Duodenal mucosa (tissue), 2 donors: ENCODE measurements at regions not wholly inside any gene's neighbourhood (a gene's known extent, or its start where the extent isn't known, plus 50 kb on each side); places are given as distances from the start of the nearest gene placed in this dataset.
"Not testable (repeated sequence)": the region's sequence is repeated elsewhere in the genome, so short reads cannot be mapped to it uniquely, and the experiment has no call there.

Experiments
- H3K27ac ChIP-seq: one replicate; pipeline ENCODE4 v1.7.0; 2013; ENCODE audit warnings: low read depth, low read length
- H3K27me3 ChIP-seq, 2 donors: one replicate each; pipeline ENCODE4 v1.7.0; 2013; ENCODE audit warnings: low read length in 2 of 2, control low read depth in 1 of 2; ENCODE audit not compliant: insufficient read depth in 2 of 2, control insufficient read depth in 1 of 2
- H3K36me3 ChIP-seq, 2 donors: one replicate each; pipeline ENCODE4 v1.7.0; 2013; ENCODE audit warnings: low read length in 2 of 2, control low read depth in 1 of 2; ENCODE audit not compliant: insufficient read depth in 2 of 2, control insufficient read depth in 1 of 2
- H3K4me1 ChIP-seq, 2 donors: one replicate each; pipeline ENCODE4 v1.7.0; 2013; ENCODE audit warnings: low read length in 2 of 2, control low read depth in 1 of 2; ENCODE audit not compliant: insufficient read depth in 2 of 2, control insufficient read depth in 1 of 2
- H3K4me3 ChIP-seq, 2 donors: one replicate each; pipeline ENCODE4 v1.7.0; 2013; ENCODE audit warnings: low read length in 2 of 2, low read depth in 1 of 2
- H3K9ac ChIP-seq, 2 donors: one replicate each; pipeline ENCODE4 v1.7.0; 2013; ENCODE audit warnings: low read length in 2 of 2, low read depth in 1 of 2
- H3K9me3 ChIP-seq, 2 donors: one replicate each; pipeline ENCODE4 v1.7.0; 2013; ENCODE audit warnings: low read length in 2 of 2, control low read depth in 1 of 2; ENCODE audit not compliant: control insufficient read depth in 1 of 2

DNA sequence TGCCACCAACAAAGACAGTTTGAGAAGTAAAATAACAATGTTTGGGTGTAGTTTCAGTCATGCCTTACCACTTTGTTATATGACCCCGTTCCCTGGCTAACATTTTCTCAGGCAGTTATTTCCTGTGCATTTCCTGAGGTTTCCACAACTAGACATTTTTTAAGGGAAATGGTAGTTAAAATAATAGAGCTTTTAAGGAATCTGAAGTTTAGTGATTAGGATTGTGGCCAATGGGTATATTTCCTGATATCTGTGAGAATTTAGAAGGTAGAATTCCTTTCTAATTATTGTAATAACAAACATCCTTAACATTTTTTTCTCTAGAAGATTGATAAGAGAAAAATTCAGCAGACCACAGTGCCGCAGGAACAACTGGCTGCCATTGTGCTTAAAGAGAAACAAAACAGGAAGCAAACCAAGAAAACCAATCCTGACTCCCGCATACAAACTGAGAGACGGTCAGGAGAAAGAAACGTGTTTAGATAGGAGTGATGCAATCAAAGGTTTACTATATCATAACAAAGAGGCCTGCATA lies 193.6 kb downstream of the MBL2 start:
- Histone ChIP-seq H3K27me3 (no peaks in the 10 kb centered on the region), H3K4me1 (no peaks in the 10 kb centered on the region), H3K9me3 (no peaks in the 10 kb centered on the region), H3K36me3 (no peaks in the 10 kb centered on the region), H3K4me3 (no peak overlapping the region), H3K9ac (no peak overlapping the region), H3K27ac (no peak overlapping the region)

DNA sequence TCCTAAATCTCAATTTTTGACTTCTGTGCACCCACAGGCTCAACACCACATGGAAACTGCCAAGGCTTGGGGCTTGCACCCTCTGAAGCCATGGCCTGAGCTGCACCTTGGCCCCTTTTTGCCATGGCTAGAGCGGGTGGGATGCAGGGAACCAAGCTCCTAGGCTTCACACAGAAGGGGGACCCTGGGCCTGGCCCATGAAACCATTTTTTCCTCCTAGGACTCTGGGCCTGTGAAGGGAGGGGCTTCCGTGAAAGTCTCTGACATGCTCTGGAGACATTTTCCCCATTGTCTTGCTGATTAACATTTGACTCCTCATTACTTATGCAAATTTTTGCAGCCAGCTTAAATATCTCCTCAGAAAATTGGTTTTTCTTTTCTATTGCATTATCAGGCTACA lies 190.9 kb downstream of the MBL2 start:
- not testable (repeated sequence) for H3K27ac ChIP-seq, H3K4me1 ChIP-seq, H3K27me3 ChIP-seq, H3K9ac ChIP-seq, H3K36me3 ChIP-seq, H3K9me3 ChIP-seq, H3K4me3 ChIP-seq

DNA sequence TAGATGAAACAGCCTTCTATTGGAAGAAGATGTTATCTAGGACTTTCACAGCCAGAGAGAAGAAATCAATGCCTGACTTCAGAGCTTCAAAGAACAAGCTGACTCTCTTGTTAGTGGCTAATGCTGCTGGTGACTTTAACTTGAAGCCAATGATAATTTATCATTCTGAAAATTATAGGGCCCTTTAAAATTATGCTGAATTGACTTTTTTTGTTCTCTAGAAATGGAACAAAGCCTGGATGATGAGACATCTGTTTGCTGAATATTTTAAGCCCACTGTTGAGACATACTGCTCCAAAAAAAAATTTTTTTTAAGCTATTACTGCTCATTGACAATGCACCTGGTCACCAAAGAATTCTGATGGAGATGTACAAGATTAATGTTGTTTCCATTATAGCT lies 189.2 kb downstream of the MBL2 start:
- no peaks in the 10 kb centered on the region for H3K4me1 ChIP-seq
- no peak overlapping the region for H3K27ac ChIP-seq
- no peak overlapping the region for H3K9ac ChIP-seq
- peaks cover 4 to 8% of the 10 kb centered on the region in 2 donors for H3K9me3 ChIP-seq
- H3K36me3 ChIP-seq, result no peaks in the 10 kb centered on the region
- no peak overlapping the region for H3K4me3 ChIP-seq
- no peaks in the 10 kb centered on the region for H3K27me3 ChIP-seq

DNA sequence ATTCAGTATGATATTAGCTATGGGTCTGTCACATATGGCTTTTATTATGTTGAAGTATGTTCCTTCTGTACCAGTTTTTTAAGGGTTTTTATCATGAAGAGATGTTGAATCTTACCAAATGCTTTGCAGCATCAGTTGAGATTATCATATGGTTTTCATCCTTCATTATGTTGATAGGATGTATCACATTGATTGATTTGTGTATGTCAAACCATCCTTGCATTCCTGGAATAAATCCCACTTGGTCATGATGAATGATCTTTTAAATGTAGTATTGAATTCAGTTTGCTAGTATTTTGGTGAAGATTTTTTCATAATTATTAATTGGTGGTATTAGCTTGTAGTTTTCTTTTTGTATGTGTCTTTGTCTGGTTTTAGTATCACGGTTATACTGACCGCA lies 185.9 kb downstream of the MBL2 start:
- Histone ChIP-seq H3K9ac (no peak overlapping the region), H3K4me3 (no peak overlapping the region), H3K4me1 (no peaks in the 10 kb centered on the region), H3K27me3 (no peaks in the 10 kb centered on the region), H3K9me3 (peaks cover 4 to 8% of the 10 kb centered on the region in 2 donors), H3K36me3 (no peaks in the 10 kb centered on the region), H3K27ac (no peak overlapping the region)

DNA sequence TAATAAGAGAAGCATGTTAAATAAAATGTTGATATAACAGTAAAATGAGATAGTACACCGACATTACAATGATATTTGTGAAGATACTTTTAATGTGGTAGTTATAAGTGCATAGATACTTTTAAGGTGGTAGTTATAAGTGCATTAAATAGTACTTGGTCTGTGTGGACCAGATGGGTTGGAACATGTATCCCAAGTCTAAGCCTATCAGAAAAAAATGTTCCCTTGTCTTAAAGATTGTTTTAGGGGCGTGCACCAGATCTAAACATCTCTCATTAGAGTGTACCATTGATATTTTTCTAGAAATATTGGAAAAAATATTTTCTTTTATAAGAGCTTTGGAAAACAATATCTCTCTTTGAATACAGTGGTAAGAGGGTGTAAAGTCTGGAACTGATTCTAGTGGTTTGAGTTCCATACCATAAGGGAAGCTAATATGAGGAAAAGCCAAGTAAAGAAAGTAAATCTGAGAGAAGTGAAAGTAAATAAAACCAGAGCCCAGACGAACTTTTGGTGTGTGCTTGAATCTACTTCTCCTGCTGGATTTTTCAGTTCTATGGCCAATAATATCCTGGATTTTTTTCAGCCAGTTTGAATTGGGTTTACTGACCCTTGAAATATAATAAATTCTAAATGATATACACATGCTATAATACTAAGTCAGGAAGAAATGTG lies 175.3 kb downstream of the MBL2 start:
- Histone ChIP-seq H3K27ac (no peak overlapping the region), H3K27me3 (no peaks in the 10 kb centered on the region), H3K4me1 (no peaks in the 10 kb centered on the region), H3K9me3 (no peaks in the 10 kb centered on the region), H3K36me3 (no peaks in the 10 kb centered on the region), H3K9ac (no peak overlapping the region), H3K4me3 (no peak overlapping the region)

DNA sequence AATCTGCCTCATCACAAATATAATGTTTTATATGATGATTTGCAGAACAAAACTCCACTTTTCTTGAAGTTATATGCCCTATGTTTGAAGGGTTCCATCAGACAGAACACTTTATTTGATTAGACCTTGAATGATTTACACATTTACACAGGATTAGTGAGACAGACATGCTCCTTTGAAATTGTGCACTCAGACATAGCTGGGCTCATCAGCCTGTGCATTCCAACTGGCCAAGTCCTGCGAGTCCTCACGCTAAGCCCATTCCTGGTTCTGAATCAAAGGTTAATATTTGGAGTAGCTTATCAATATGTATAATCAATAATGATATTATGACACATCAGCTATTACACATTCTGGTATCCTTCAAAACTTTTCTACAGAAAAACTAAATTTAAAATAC lies 173.6 kb downstream of the MBL2 start:
- Histone ChIP-seq H3K27ac (no peak overlapping the region), H3K9ac (no peak overlapping the region), H3K9me3 (no peaks in the 10 kb centered on the region), H3K4me1 (no peaks in the 10 kb centered on the region), H3K4me3 (no peak overlapping the region), H3K36me3 (no peaks in the 10 kb centered on the region), H3K27me3 (no peaks in the 10 kb centered on the region)

DNA sequence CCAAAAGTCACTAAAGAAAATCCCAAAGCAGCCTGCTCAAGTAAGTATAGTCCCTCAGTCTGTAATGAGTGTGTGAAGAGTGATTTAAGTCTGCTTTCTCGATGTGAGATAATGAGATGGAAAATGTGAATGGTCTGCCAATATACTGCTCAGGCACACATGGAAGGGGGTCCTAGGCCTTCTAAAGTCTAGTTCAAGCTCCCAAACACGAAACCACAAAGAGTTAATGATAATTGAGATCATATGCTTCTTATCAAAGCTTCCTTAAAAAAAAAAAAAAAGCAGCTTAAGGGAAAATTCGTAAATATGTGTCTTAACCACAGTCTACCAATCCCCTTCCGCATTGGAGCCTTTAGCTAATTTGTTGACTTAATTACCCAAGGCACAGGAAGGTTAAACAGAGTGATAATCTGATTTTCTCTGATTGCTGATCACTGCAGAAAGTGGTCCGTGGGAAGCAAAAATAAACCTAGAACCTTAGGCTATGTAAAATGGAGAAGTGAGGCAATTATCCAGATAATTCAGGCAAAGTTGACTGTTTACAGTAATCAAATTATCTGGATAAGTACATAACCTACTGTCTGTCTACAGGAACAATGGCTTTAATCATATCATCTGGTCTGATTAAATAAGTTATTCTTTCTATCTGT lies 172.9 kb downstream of the MBL2 start:
- Histone ChIP-seq H3K36me3 (no peaks in the 10 kb centered on the region), H3K4me1 (no peaks in the 10 kb centered on the region), H3K27ac (no peak overlapping the region), H3K4me3 (no peak overlapping the region), H3K9ac (no peak overlapping the region), H3K9me3 (no peaks in the 10 kb centered on the region), H3K27me3 (no peaks in the 10 kb centered on the region)

DNA sequence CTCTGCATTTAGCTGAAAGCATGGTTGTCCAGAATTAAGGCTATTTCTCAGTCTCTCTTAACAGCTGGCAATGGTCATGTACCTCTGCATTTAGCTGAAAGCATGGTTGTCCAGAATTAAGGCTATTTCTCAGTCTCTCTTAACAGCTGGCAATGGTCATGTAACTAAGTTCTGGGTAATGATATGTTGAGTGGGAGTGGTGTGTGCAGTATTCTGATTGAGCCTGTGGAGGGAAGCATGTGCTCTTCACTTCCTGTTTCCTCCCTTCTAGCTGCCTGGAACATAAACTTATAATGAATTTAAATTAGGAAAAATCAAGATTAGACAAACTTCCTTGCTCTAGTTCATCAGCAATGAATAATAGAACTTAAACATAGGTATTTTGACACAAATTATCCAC lies 168.5 kb downstream of the MBL2 start:
- H3K9me3 ChIP-seq, H3K9ac ChIP-seq, H3K27me3 ChIP-seq, H3K36me3 ChIP-seq, H3K4me1 ChIP-seq, H3K4me3 ChIP-seq, H3K27ac ChIP-seq: not testable (repeated sequence)

DNA sequence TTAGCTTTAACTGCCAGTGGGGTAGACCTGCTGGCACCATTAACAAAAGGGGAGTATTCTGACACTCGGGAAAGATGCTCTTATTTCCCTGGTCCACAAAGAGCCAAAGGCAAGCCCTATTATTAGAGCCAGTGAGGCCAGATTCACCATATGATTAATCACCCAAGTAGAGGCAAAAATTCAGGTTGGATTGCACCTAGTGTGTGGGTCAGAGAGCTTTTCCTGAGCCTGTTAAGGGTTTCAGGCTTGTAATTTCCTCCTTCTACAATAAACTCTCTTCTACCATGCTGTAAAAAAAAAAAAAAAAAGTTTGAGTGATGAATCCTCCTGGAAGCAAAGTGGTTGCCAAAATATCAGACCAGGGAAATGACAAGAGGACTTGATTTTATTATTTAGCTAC lies 163.5 kb downstream of the MBL2 start:
- no peak overlapping the region for H3K27ac ChIP-seq
- H3K36me3 ChIP-seq, result no peaks in the 10 kb centered on the region
- no peaks in the 10 kb centered on the region for H3K4me1 ChIP-seq
- H3K9ac ChIP-seq, result no peak overlapping the region
- no peak overlapping the region for H3K4me3 ChIP-seq
- no peaks in the 10 kb centered on the region for H3K9me3 ChIP-seq
- no peaks in the 10 kb centered on the region for H3K27me3 ChIP-seq

DNA sequence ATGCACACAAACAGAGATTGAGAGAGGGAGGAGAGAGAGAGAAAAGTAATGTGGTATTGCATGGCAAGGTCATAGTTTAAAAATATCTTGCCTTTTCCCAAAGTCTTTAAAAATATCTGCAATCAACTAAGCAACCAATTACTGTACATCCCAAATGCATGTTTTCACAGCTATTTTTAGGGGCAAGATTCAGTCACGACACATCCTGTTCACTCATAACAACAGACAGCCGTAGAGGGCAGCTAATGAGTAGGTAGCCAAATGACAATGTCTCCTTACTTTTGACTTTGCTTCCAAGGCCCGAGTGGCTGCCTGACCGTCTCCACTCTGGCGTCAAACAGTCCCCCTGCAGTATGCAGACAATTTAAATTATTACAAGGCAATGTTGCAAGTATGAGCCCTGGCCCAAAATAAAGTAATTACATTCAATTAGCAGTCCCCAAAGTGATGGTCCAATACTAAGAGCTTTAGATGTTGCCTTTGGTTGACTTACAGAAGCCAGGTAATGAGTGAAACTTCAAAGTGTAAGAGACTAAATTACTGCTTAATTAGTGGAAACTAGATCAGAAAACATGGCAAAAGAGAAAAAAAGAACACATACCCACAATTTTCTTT lies 162.9 kb downstream of the MBL2 start:
- H3K36me3 ChIP-seq, result no peaks in the 10 kb centered on the region
- no peak overlapping the region for H3K4me3 ChIP-seq
- no peak overlapping the region for H3K9ac ChIP-seq
- no peaks in the 10 kb centered on the region for H3K9me3 ChIP-seq
- H3K27me3 ChIP-seq, result no peaks in the 10 kb centered on the region
- no peaks in the 10 kb centered on the region for H3K4me1 ChIP-seq
- H3K27ac ChIP-seq, result no peak overlapping the region
